LNCAP (cell line): ENCODE measurements at regions not wholly inside any gene's neighbourhood (a gene's known extent, or its start where the extent isn't known, plus 50 kb on each side); places are given as distances from the start of the nearest gene placed in this dataset.

Experiments
- CTCF ChIP-seq: fragments of 450-650 bp; IDR thresholded peaks from 2 replicates; pipeline ENCODE4 v1.5.1; 2017; ENCODE audit warnings: mild to moderate bottlenecking

DNA sequence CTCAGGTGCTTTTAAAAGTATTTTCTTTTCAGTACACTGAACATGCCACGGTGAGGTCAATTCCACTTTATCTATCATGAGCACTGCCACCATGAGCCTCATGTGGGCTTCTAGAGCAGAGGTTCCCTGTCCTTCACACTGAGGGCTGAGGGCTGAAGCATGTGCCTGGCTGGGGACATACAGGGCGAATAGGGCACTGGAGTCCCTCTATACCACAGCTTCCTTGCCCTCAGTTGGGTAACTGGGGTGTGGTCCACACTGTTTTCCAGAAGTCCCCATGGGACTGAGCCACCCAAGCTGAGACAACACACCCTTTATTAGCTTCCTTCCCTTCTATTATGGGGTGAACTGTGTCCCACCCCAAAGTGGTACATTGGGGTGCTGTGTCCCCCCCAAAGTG, 172.2 kb upstream of the ID2 start:
- no peak for TF ChIP-seq CTCF

- no peak for TF ChIP-seq CTCF
Measured at GRCh38 chr2:8510519-8510918, 171.3 kb upstream of the ID2 start.

GRCh38 chr2:8511868-8512612, 169.8 kb upstream of the ID2 start:
- TF ChIP-seq CTCF = no peak

DNA sequence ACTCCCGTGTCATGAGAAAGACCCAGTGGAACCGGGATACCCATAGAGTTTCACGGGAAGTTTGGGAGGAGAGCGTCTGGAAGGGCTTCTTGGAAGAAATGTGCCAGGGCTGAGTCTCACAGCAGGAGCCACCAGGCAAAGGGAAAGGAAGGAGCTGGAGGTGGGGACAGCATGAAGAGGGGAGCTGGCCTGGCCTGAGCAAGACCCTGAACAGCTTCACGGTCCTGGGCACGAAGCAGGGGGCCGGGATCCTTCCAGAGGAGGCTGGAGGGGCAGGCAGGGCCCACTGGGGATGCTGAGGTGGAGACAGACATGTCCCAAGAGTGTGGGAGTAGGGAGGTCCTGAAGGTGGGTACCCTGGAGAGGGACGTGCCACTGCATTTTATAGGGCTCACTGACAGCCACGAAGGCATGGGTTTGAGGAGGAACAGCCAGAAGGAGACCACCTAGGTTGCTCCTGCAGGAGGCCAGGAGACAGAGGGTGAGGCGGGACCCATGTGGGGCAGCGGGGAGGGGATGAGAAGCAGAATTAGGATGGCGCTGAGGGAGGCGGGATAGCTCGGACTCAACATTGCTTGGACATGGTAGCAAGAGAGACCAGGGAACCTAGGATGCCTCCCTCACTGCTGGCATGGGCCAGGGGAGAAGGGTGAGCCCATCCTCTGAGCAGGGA, 168.1 kb upstream of the ID2 start:
- TF ChIP-seq CTCF = no peak

GRCh38 chr2:8514274-8514662, 167.6 kb upstream of the ID2 start:
- TF ChIP-seq CTCF = no peak

- TF ChIP-seq CTCF = no peak
Measured at GRCh38 chr2:8514796-8515758, 166.8 kb upstream of the ID2 start.

DNA sequence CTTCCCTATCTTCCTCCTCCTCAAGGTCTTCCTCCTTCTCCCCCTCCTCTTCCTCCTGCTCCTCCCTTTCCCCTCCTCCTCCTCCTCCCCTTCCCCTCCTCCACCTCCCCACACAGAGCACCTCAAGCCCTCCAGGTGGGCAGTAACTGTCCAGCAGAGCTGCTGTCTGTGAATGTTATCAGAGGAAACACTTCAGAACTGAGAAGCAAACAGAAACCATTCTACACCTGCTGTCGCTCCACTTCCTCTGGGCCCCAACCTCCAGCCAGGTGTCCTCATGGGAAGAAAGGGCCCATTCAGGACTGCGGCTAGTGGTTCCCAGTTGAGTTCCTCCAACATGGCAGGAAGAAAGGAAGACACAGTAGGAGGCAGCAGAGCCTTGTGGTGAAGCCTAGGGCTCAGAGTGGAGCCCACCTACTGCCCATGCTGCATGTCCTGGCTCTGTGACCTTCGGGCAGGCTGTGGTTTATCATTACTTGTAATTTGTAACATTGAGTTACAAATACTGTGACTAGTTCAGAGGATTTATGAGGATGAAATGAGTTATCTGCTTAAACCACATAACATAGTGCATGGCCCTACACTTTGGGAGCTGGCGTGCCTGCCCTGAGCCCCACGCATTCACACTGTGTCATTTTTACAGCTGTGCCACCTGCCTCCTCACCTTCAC, 165.9 kb upstream of the ID2 start:
- no peak for TF ChIP-seq CTCF
